Spleen (tissue), 7 donors: ENCODE measurements at regions not wholly inside any gene's neighbourhood (a gene's known extent, or its start where the extent isn't known, plus 50 kb on each side); places are given as distances from the start of the nearest gene placed in this dataset.

Source experiments
- POLR2A ChIP-seq, 3 donors: fragments of 450-650 bp; IDR thresholded peaks; one replicate each; pipeline ENCODE4 v1.5.1; 2017; ENCODE audit warnings: antibody characterized with exemption in 3 of 3, mild to moderate bottlenecking in 1 of 3
- POLR2AphosphoS5 ChIP-seq, 3 donors: sonication (generic); formaldehyde crosslinking; IDR thresholded peaks; one replicate each; pipeline ENCODE4 v1.5.1; 2017; ENCODE audit warnings: antibody characterized with exemption in 3 of 3
- TF ChIP-seq, protein P1 (sequence below), 11 experiments: fragments of 200-600 bp in 7 of 11; fragments of 450-650 bp in 4 of 11; sonication (generic) in 4 of 11; IDR thresholded peaks in 8 of 11; conservative IDR thresholded peaks in 3 of 11; 1 replicate in 7 of 11; 2 replicates in 4 of 11; pipeline versions ENCODE4 v1.4.0 to v1.8.0; 2016 to 2021; ENCODE audit warnings: antibody characterized with exemption in 11 of 11, inconsistent platforms in 4 of 11, mild to moderate bottlenecking in 1 of 11
- donor health status: DM: no; HTN: no; CAD: no; lungs with moderate emphysema.
- donor health status: DM: no; HTN: no; CAD: no.
- donor health status: DM: no; HTN: no; CAD: no.

- TF ChIP-seq, protein P1, sequence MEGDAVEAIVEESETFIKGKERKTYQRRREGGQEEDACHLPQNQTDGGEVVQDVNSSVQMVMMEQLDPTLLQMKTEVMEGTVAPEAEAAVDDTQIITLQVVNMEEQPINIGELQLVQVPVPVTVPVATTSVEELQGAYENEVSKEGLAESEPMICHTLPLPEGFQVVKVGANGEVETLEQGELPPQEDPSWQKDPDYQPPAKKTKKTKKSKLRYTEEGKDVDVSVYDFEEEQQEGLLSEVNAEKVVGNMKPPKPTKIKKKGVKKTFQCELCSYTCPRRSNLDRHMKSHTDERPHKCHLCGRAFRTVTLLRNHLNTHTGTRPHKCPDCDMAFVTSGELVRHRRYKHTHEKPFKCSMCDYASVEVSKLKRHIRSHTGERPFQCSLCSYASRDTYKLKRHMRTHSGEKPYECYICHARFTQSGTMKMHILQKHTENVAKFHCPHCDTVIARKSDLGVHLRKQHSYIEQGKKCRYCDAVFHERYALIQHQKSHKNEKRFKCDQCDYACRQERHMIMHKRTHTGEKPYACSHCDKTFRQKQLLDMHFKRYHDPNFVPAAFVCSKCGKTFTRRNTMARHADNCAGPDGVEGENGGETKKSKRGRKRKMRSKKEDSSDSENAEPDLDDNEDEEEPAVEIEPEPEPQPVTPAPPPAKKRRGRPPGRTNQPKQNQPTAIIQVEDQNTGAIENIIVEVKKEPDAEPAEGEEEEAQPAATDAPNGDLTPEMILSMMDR (IDR thresholded peaks at IDR 0.05 in 8 of 11, conservative IDR thresholded peaks at IDR 0.05 in 3 of 11), result no peak
- no peak for TF ChIP-seq POLR2A (IDR thresholded peaks at IDR 0.05)
- no peak for TF ChIP-seq POLR2AphosphoS5 (IDR thresholded peaks at IDR 0.05)
Measured at GRCh38 chr22:35152316-35152715, 86.4 kb downstream of the ISX start.
